ENCODE measurements at regions not wholly inside any gene's neighbourhood (a gene's known extent, or its start where the extent isn't known, plus 50 kb on each side); places are given as distances from the start of the nearest gene placed in this dataset.

- no peak for DNase-seq
Observed at GRCh38 chr22:48704335-48704734, 1123.3 kb downstream of the BRD1 start.

GRCh38 chr22:48703265-48703941, 1124.3 kb downstream of the BRD1 start:
- DNase-seq: no peak

- DNase-seq: peak; percentile 0 to 5
Observed at GRCh38 chr22:48702573-48703264, 1125.0 kb downstream of the BRD1 start.

GRCh38 chr22:48701296-48702030, 1126.2 kb downstream of the BRD1 start:
- no peak for DNase-seq

- DNase-seq: no peak
Observed at GRCh38 chr22:48700566-48701295, 1126.9 kb downstream of the BRD1 start.

- DNase-seq: no peak
Observed at GRCh38 chr22:48700180-48700565, 1127.5 kb downstream of the BRD1 start.

- DNase-seq: no peak
Observed at GRCh38 chr22:48699511-48699910, 1128.2 kb downstream of the BRD1 start.

- DNase-seq: no peak
Observed at GRCh38 chr22:48698618-48699017, 1129.1 kb downstream of the BRD1 start.

GRCh38 chr22:48697694-48698276, 1129.9 kb downstream of the BRD1 start:
- DNase-seq: no peak

- DNase-seq: no peak
Observed at GRCh38 chr22:48697223-48697622, 1130.5 kb downstream of the BRD1 start.

GRCh38 chr22:48696371-48696770, 1131.3 kb downstream of the BRD1 start:
- DNase-seq: no peak

- DNase-seq: no peak
Observed at GRCh38 chr22:48695731-48696305, 1131.9 kb downstream of the BRD1 start.

- no peak for DNase-seq
Observed at GRCh38 chr22:48695251-48695650, 1132.4 kb downstream of the BRD1 start.

GRCh38 chr22:48694296-48694883, 1133.3 kb downstream of the BRD1 start:
- no peak for DNase-seq

- no peak for DNase-seq
Observed at GRCh38 chr22:48693377-48694135, 1134.1 kb downstream of the BRD1 start.

GRCh38 chr22:48692734-48693376, 1134.8 kb downstream of the BRD1 start:
- DNase-seq: no peak

- DNase-seq: no peak
Observed at GRCh38 chr22:48691431-48691851, 1136.2 kb downstream of the BRD1 start.

GRCh38 chr22:48690583-48691317, 1136.9 kb downstream of the BRD1 start:
- no peak for DNase-seq

- DNase-seq: no peak
Observed at GRCh38 chr22:48689206-48689605, 1138.5 kb downstream of the BRD1 start.

- DNase-seq: no peak
Observed at GRCh38 chr22:48688366-48688765, 1139.3 kb downstream of the BRD1 start.

Data from inflammatory macrophage treated with lipopolysaccharide for 1 hour (primary cell).